ENCODE measurements at regions not wholly inside any gene's neighbourhood (a gene's known extent, or its start where the extent isn't known, plus 50 kb on each side); places are given as distances from the start of the nearest gene placed in this dataset.

DNA sequence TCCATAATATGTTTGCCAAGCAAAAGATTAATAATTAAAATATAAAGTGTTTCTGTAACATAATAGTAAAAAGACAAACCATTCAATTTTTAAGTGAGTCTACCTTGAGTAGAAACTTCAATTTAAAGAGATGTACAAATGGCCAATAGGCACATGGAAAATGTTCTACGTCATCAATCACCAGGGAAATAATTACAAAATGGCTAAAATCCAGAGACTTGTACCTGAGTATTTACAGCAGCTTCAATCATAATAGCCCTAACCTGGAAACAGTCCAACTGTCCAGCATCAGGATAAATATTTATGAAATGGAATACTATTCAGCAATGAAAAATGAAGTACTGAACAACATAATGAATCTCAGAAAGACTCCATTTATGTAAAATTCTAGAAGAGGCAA lies 95.5 kb upstream of the FAR2 start:
- no peak for DNase-seq

DNA sequence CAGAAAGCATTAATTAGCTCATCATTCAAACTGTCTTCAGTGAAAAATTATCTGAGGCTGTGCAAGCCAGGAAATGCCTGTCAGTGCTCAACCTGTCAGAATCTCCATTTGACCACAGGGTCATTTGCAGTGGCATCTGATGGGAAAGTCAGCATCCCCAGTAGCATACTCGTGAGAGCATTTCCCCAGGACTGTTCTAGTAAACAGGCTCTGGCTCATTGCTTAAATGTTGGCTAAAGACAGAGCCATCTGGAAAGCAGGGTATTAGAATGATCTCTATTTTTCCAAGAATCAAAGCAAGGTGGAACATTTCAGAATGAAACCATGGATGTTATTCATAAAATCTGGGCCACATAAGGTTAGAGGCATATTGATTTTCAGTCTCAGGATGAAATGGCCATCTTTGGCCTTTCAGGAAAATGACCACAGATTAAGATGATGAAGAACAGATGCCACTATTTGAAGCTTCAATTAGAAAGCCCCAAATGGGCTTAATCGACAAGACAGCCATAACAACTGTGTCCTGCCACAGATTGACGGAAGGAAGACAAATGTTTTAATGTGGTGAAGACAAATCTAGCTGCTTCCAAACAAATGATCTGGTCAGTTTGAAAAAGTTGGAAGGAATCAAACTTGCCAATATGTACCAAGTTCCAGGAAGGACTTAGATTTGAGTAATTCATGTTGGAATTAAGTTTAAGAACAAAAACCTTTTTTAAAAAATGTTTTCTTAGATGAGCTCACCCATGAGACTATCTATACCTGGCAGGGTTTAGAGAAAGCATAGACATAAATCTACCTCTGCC lies 94.0 kb upstream of the FAR2 start:
- DNase-seq, result no peak

DNA sequence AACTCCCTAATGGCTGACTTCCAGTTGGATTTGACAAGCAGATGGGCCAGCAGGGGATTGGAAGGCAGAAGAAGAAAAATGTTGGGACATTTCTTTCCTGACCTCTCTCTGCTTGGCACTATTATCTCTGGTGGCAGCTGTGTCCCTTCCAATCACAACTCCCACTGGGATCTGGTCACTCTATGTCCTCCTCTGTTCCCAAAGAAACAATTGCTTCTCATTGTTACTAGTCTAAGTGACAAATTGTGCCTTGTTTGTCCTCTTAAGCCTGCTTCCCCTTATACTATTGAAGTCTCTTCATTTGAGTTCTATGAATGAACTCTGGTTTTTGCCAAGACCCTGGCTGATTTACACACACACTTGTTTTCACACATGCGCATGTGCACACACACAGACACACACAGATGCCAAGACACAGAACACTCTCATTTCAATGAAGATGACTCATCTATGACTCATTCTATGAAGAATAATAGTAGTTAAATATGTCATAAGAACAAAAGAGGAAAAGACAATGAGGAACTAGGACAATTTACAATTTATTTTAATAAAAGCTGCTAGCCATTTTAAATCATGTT lies 83.0 kb upstream of the FAR2 start:
- DNase-seq, result peak; percentile 16

GRCh38 chr12:29067430-29067829 lies 81.6 kb upstream of the FAR2 start:
- DNase-seq, result no peak

- no peak for DNase-seq
Observed at GRCh38 chr12:29070309-29070708, 78.8 kb upstream of the FAR2 start.

- DNase-seq, result no peak
Observed at GRCh38 chr12:29071099-29071498, 78.0 kb upstream of the FAR2 start.

GRCh38 chr12:29072631-29073030 lies 76.4 kb upstream of the FAR2 start:
- no peak for DNase-seq

- no peak for DNase-seq
Observed at GRCh38 chr12:29073631-29074239, 75.3 kb upstream of the FAR2 start.

GRCh38 chr12:29081101-29081500 lies 68.0 kb upstream of the FAR2 start:
- DNase-seq, result no peak

DNA sequence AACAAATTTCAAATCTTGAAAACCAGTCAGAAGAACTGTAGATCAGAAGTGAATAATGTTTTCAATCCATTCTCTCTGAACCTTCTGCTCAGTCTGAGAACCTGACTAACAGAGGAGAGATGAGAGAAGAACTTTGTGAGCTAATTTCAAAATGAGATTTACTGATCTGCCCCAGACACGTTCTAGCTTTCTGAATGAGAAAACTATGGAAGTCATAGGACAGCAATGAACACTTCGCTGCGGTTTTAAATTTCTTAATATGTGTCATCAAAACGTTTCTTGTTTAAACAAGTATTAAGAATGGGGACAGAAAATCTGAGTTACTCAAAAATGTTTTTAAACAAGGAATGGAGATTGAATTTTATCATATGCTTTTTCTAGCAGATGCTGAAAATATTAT lies 66.6 kb upstream of the FAR2 start:
- DNase-seq, result no peak

DNA sequence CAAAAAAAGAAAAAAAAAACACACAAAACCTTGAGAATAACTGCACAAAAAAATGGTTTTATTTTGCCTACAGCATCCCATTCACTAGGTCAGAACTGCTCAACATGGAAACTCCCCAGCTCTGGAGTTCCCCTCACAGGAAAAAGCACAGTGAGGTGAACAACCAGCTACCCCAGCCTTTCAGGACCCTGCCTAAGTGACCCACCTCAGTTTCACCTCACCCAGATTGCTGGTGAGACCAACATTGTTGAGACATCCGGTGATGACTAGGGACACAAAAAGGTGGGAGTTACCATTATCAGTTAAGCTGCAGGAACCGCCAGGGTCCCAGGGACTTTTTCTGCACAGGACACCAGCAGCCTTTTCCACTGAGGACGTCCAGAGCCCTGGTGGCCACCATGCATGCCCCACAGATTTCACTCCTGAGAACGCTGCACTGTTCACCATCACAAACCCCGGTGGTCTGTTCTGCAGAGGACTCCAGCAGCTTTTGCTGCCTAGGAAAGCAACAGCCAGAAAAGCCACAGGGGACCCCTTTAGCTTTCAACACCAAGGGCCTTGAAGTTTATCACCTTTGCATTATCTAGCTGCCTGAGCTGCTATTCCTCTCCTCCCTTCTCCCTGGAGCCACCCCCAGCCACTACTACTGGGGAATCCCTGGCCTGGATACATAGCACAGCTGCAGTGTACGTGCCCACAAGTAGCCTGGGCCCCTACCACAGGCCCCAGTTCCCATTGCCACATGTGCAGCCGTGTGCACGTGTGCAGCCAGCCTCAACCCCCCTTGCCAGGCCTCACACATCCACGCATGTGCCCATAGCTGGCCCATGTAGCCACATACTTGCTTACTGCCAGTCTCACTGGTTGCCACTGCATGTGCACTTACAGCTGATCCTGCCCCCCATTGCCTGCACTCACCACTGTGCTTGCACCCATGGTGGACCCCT lies 62.5 kb upstream of the FAR2 start:
- no peak for DNase-seq

GRCh38 chr12:29088611-29089219 lies 60.4 kb upstream of the FAR2 start:
- no peak for DNase-seq
